Suppressor macrophage (primary cell): ENCODE measurements at regions not wholly inside any gene's neighbourhood (a gene's known extent, or its start where the extent isn't known, plus 50 kb on each side); places are given as distances from the start of the nearest gene placed in this dataset.
"Not testable (repeated sequence)": the region's sequence is repeated elsewhere in the genome, so short reads cannot be mapped to it uniquely, and the experiment has no call there.

Experiments used
- DNase-seq, 4 experiments: peaks; one replicate each; pipeline ENCODE4 v3.0.0-alpha.2; 2020 to 2022

- no peak for DNase-seq
Observed at GRCh38 chr1:73197972-73198371, 915.6 kb upstream of the NEGR1 start.

GRCh38 chr1:73194965-73195364 is 912.6 kb upstream of the NEGR1 start:
- DNase-seq, result no peak

- DNase-seq, result not testable (repeated sequence)
Observed at GRCh38 chr1:73183581-73183980, 901.2 kb upstream of the NEGR1 start.

GRCh38 chr1:73181190-73181540 is 898.8 kb upstream of the NEGR1 start:
- DNase-seq, result no peak

- no peak for DNase-seq
Observed at GRCh38 chr1:73180397-73181189, 898.3 kb upstream of the NEGR1 start.

- DNase-seq, result no peak
Observed at GRCh38 chr1:73176902-73177301, 894.6 kb upstream of the NEGR1 start.

GRCh38 chr1:73167009-73167657 is 884.8 kb upstream of the NEGR1 start:
- DNase-seq, result no peak

GRCh38 chr1:73162564-73162963 is 880.2 kb upstream of the NEGR1 start:
- DNase-seq, result no peak

- no peak for DNase-seq
Observed at GRCh38 chr1:73161418-73161817, 879.1 kb upstream of the NEGR1 start.

- DNase-seq, result no peak
Observed at GRCh38 chr1:73160759-73161158, 878.4 kb upstream of the NEGR1 start.

GRCh38 chr1:73144311-73144710 is 862.0 kb upstream of the NEGR1 start:
- no peak for DNase-seq

- no peak for DNase-seq
Observed at GRCh38 chr1:73136975-73137374, 854.6 kb upstream of the NEGR1 start.

- no peak for DNase-seq
Observed at GRCh38 chr1:73106931-73107330, 824.6 kb upstream of the NEGR1 start.

- DNase-seq, result no peak
Observed at GRCh38 chr1:73105755-73106154, 823.4 kb upstream of the NEGR1 start.

GRCh38 chr1:73104749-73105148 is 822.4 kb upstream of the NEGR1 start:
- DNase-seq, result no peak

GRCh38 chr1:73100216-73100615 is 817.9 kb upstream of the NEGR1 start:
- DNase-seq, result no peak

- no peak for DNase-seq
Observed at GRCh38 chr1:73097917-73098316, 815.6 kb upstream of the NEGR1 start.

- DNase-seq, result no peak
Observed at GRCh38 chr1:73096841-73097240, 814.5 kb upstream of the NEGR1 start.

- no peak for DNase-seq
Observed at GRCh38 chr1:73092383-73092782, 810.0 kb upstream of the NEGR1 start.

- DNase-seq, result no peak
Observed at GRCh38 chr1:73066866-73067265, 784.5 kb upstream of the NEGR1 start.

- no peak for DNase-seq
Observed at GRCh38 chr1:73065339-73066041, 783.2 kb upstream of the NEGR1 start.

- DNase-seq, result no peak
Observed at GRCh38 chr1:73056826-73057225, 774.5 kb upstream of the NEGR1 start.

GRCh38 chr1:73044241-73045036 is 762.1 kb upstream of the NEGR1 start:
- no peak for DNase-seq
